Esophagus muscularis mucosa (tissue), 4 donors: ENCODE measurements at regions not wholly inside any gene's neighbourhood (a gene's known extent, or its start where the extent isn't known, plus 50 kb on each side); places are given as distances from the start of the nearest gene placed in this dataset.

Experiments
- DNase-seq: peaks from one replicate; pipeline ENCODE4 v3.0.0-alpha.2; 2017; ENCODE audit errors: extremely low spot score
- H3K27ac ChIP-seq, 4 donors: fragments of 200-600 bp; sonication (generic); replicated peaks in 1 of 4; 1 replicate in 3 of 4; 2 replicates in 1 of 4; pipeline ENCODE4 v1.5.1; 2016 to 2019; ENCODE audit warnings: mild to moderate bottlenecking in 1 of 4
- H3K27me3 ChIP-seq, 4 donors: fragments of 200-600 bp; sonication (generic); one replicate each; pipeline versions ENCODE4 v1.5.1 to v1.6.0; 2016 to 2019
- H3K36me3 ChIP-seq, 4 donors: fragments of 200-600 bp; sonication (generic); one replicate each; pipeline ENCODE4 v1.5.1; 2016 to 2019
- H3K4me1 ChIP-seq, 4 donors: fragments of 200-600 bp; sonication (generic); one replicate each; pipeline ENCODE4 v1.5.1; 2016 to 2019
- H3K4me3 ChIP-seq, 4 donors: fragments of 200-600 bp; sonication (generic); 1 replicate in 2 of 4; 2 replicates in 2 of 4; pipeline ENCODE4 v1.5.1; 2016 to 2019; ENCODE audit warnings: mild to moderate bottlenecking in 4 of 4, moderate library complexity in 1 of 4
- H3K9me3 ChIP-seq, 4 donors: fragments of 200-600 bp; sonication (generic); 1 replicate in 3 of 4; 2 replicates in 1 of 4; pipeline ENCODE4 v1.5.1; 2016 to 2019
- CTCF ChIP-seq, 3 experiments: fragments of 200-600 bp in 2 of 3; fragments of 450-650 bp in 1 of 3; sonication (generic) in 2 of 3; IDR thresholded peaks; one replicate each; pipeline ENCODE4 v1.5.1; 2017 to 2019; ENCODE audit warnings: antibody characterized with exemption in 3 of 3, mild to moderate bottlenecking in 2 of 3, moderate library complexity in 1 of 3
- EP300 ChIP-seq: sonication (generic); formaldehyde crosslinking; IDR thresholded peaks from one replicate; pipeline ENCODE4 v1.6.1; 2017; ENCODE audit warnings: antibody characterized with exemption
- POLR2A ChIP-seq: fragments of 450-650 bp; IDR thresholded peaks from one replicate; pipeline ENCODE4 v1.6.1; 2017; ENCODE audit warnings: antibody characterized with exemption, moderate library complexity, mild to moderate bottlenecking, low read depth
- POLR2AphosphoS5 ChIP-seq, 2 donors: sonication (generic); formaldehyde crosslinking; IDR thresholded peaks; one replicate each; pipeline ENCODE4 v1.6.1; 2017; ENCODE audit warnings: antibody characterized with exemption in 2 of 2
- WGBS: methylation state at CpG from one replicate; pipeline ENCODE4 v1.1.5; 2018; 5-methylcytosine and 5-hydroxymethylcytosine counted together
- intact Hi-C: fragments of 100-400 bp; cut with DNase I; formaldehyde crosslinking; loops from one replicate; pipeline ENCODE4 v1.15.1; 2023

- intact Hi-C loops = loop anchor here (10.0 kb wide), 1 partner anchor 50 kb away; no protein-coding TSS in a partner anchor
- H3K36me3 ChIP-seq = no peaks in the 10 kb centered on the region
- H3K9me3 ChIP-seq = no peaks in the 10 kb centered on the region
- H3K27me3 ChIP-seq = no peaks in the 10 kb centered on the region
- H3K27ac ChIP-seq = peak overlapping the region in 3 of 4 donors; percentile 22 to 42 (median 25)
- peaks cover 4 to 35% (median 27%) of the 10 kb centered on the region in 4 donors for H3K4me1 ChIP-seq
- TF ChIP-seq EP300 (no peak), CTCF (IDR thresholded peaks at IDR 0.05) (no peak), POLR2A (no peak), POLR2AphosphoS5 (IDR thresholded peaks at IDR 0.05) (no peak)
- no peak for DNase-seq
- no peak overlapping the region for H3K4me3 ChIP-seq
Measured at GRCh38 chr5:61274511-61274911, 57.5 kb upstream of the ZSWIM6 start.

- Histone ChIP-seq H3K27me3 (no peaks in the 10 kb centered on the region), H3K36me3 (no peaks in the 10 kb centered on the region), H3K27ac (peak overlapping the region in 2 of 4 donors; percentile 22 to 33), H3K9me3 (no peaks in the 10 kb centered on the region), H3K4me1 (peaks cover 7 to 45% (median 40%) of the 10 kb centered on the region in 4 donors), H3K4me3 (no peak overlapping the region)
- no peak for DNase-seq
- WGBS = 55% methylated on average over 8 of the region's 8 CpGs
- TF ChIP-seq CTCF (IDR thresholded peaks at IDR 0.05) = no peak
- no peak for TF ChIP-seq POLR2A
- no peak for TF ChIP-seq POLR2AphosphoS5 (IDR thresholded peaks at IDR 0.05)
- TF ChIP-seq EP300 = no peak
- intact Hi-C loops = loop anchor here (5.0 to 10.0 kb wide), 2 partner anchors 49 to 381 kb away; no protein-coding TSS in a partner anchor
Measured at GRCh38 chr5:61275841-61276240, 56.2 kb upstream of the ZSWIM6 start.

GRCh38 chr5:61277190-61277589 lies 54.9 kb upstream of the ZSWIM6 start:
- no peak overlapping the region for H3K4me3 ChIP-seq
- WGBS = 27% methylated on average over 2 of the region's 2 CpGs
- DNase-seq = no peak
- peaks cover 10 to 49% (median 43%) of the 10 kb centered on the region in 4 donors for H3K4me1 ChIP-seq
- H3K36me3 ChIP-seq = no peaks in the 10 kb centered on the region
- TF ChIP-seq CTCF (IDR thresholded peaks at IDR 0.05) (peak; percentile 32 to 45 (median 36)), POLR2A (no peak), POLR2AphosphoS5 (IDR thresholded peaks at IDR 0.05) (no peak), EP300 (no peak)
- no peaks in the 10 kb centered on the region for H3K9me3 ChIP-seq
- H3K27me3 ChIP-seq = no peaks in the 10 kb centered on the region
- intact Hi-C loops = loop anchor here (5.0 to 10.0 kb wide), 2 partner anchors 48 to 380 kb away; no protein-coding TSS in a partner anchor
- peak overlapping the region; percentile 36 to 63 (median 48) for H3K27ac ChIP-seq

GRCh38 chr5:61277781-61278180 lies 54.3 kb upstream of the ZSWIM6 start:
- 89% methylated on average over 8 of the region's 8 CpGs for WGBS
- Histone ChIP-seq H3K36me3 (no peaks in the 10 kb centered on the region), H3K27ac (peak overlapping the region in 3 of 4 donors; percentile 36 to 63 (median 59)), H3K4me3 (no peak overlapping the region), H3K9me3 (no peaks in the 10 kb centered on the region), H3K4me1 (peaks cover 10 to 49% (median 43%) of the 10 kb centered on the region in 4 donors), H3K27me3 (no peaks in the 10 kb centered on the region)
- no peak for DNase-seq
- intact Hi-C loops = loop anchor here (5.0 to 10.0 kb wide), 2 partner anchors 47 to 380 kb away; no protein-coding TSS in a partner anchor
- TF ChIP-seq POLR2AphosphoS5 (IDR thresholded peaks at IDR 0.05) = no peak
- TF ChIP-seq EP300 = no peak
- no peak for TF ChIP-seq POLR2A
- no peak for TF ChIP-seq CTCF (IDR thresholded peaks at IDR 0.05)

GRCh38 chr5:61279725-61280124 lies 52.3 kb upstream of the ZSWIM6 start:
- Histone ChIP-seq H3K27ac (no peak overlapping the region), H3K27me3 (no peaks in the 10 kb centered on the region), H3K36me3 (no peaks in the 10 kb centered on the region), H3K4me1 (peaks cover 5 to 38% (median 35%) of the 10 kb centered on the region in 4 donors), H3K9me3 (no peaks in the 10 kb centered on the region), H3K4me3 (no peak overlapping the region)
- WGBS = 33% methylated on average over 2 of the region's 2 CpGs
- no peak for TF ChIP-seq POLR2AphosphoS5 (IDR thresholded peaks at IDR 0.05)
- TF ChIP-seq EP300 = no peak
- no peak for TF ChIP-seq CTCF (IDR thresholded peaks at IDR 0.05)
- no peak for TF ChIP-seq POLR2A
- intact Hi-C loops = loop anchor here (5.0 to 10.0 kb wide), 2 partner anchors 45 to 378 kb away; no protein-coding TSS in a partner anchor
- no peak for DNase-seq
